GM12892 (cell line): ENCODE measurements at regions not wholly inside any gene's neighbourhood (a gene's known extent, or its start where the extent isn't known, plus 50 kb on each side); places are given as distances from the start of the nearest gene placed in this dataset.

Source experiments
- POLR2A ChIP-seq: IDR thresholded peaks from 2 replicates; pipeline ENCODE4 v1.6.1; 2011; ENCODE audit warnings: low read depth, low read length, control low read depth
- POLR2AphosphoS5 ChIP-seq: IDR thresholded peaks from 2 replicates; pipeline ENCODE4 v1.6.1; 2011; ENCODE audit warnings: low read depth, low read length, control low read depth
- TAF1 ChIP-seq: IDR thresholded peaks from 2 replicates; pipeline ENCODE4 v1.6.1; 2011; ENCODE audit warnings: low read depth, mild to moderate bottlenecking, control low read depth, low read length, borderline replicate concordance

- TF ChIP-seq POLR2A (no peak), TAF1 (no peak), POLR2AphosphoS5 (no peak)
Observed at GRCh38 chr5:39665328-39665727, 240.5 kb upstream of the DAB2 start.
